H1 (cell line): ENCODE measurements at regions not wholly inside any gene's neighbourhood (a gene's known extent, or its start where the extent isn't known, plus 50 kb on each side); places are given as distances from the start of the nearest gene placed in this dataset.

Experiments
- CTCF ChIA-PET: fragments of 300-600 bp; sonication (Branson Sonifier 250); formaldehyde crosslinking; loops from one replicate; lab custom pipeline; 2021; ENCODE audit not compliant: partially characterized antibody; lab: Charles Lee
- POLR2A ChIA-PET: fragments of 300-600 bp; sonication (Branson Sonifier 250); formaldehyde crosslinking; loops from one replicate; lab custom pipeline; 2021; ENCODE audit warnings: inconsistent platforms; ENCODE audit not compliant: partially characterized antibody; lab: Charles Lee
- DNase-seq, 2 experiments: peaks; one replicate each; pipeline versions ENCODE4 v3.0.0 to v3.0.0-alpha.2; 2010 to 2022; ENCODE audit warnings: low spot score in 2 of 2, low read depth in 1 of 2, mixed read lengths in 1 of 2
- FAIRE-seq: peaks from 2 replicates; lab custom pipeline; 2011; peaks lifted over from hg19 to GRCh38; lab: Jason Lieb, UNC
- H2AFZ ChIP-seq: 2 replicates; pipeline ENCODE4 v1.8.1; 2012; ENCODE audit warnings: low read length, inconsistent platforms
- H2AK5ac ChIP-seq: 2 replicates; pipeline ENCODE4 v1.6.1; 2013; ENCODE audit warnings: low read depth, low read length
- H2BK120ac ChIP-seq: replicated peaks from 2 replicates; pipeline ENCODE3; 2013; ENCODE audit warnings: low read depth, low read length, inconsistent platforms
- H2BK12ac ChIP-seq: 2 replicates; pipeline ENCODE4 v1.6.1; 2013; ENCODE audit warnings: low read depth, low read length
- H2BK15ac ChIP-seq: 2 replicates; pipeline ENCODE4 v1.6.1; 2013; ENCODE audit warnings: low read length
- H2BK20ac ChIP-seq: 2 replicates; pipeline ENCODE4 v1.6.1; 2013; ENCODE audit warnings: low read length
- H2BK5ac ChIP-seq: 2 replicates; pipeline ENCODE4 v1.6.1; 2013; ENCODE audit warnings: low read depth, low read length
- H3K14ac ChIP-seq: 2 replicates; pipeline ENCODE4 v1.6.1; 2013; ENCODE audit warnings: inconsistent platforms; ENCODE audit not compliant: insufficient read length
- H3K18ac ChIP-seq: 2 replicates; pipeline ENCODE4 v1.6.1; 2013; ENCODE audit warnings: low read length; ENCODE audit errors: extremely low read depth
- H3K23ac ChIP-seq: 2 replicates; pipeline ENCODE4 v1.6.1; 2013; ENCODE audit warnings: inconsistent platforms; ENCODE audit not compliant: insufficient read length
- H3K23me2 ChIP-seq: 2 replicates; pipeline ENCODE4 v1.6.1; 2013; ENCODE audit warnings: low read depth, low read length
- H3K27ac ChIP-seq: 2 replicates; pipeline ENCODE4 v1.6.1; 2011; ENCODE audit warnings: low read depth, low read length, inconsistent platforms
- H3K27me3 ChIP-seq, 4 experiments: replicated peaks in 1 of 4; 1 replicate in 1 of 4; 2 replicates in 3 of 4; pipeline versions ENCODE4 v1.6.1 to v1.8.1; 2011 to 2013; ENCODE audit warnings: low read length in 3 of 4, mild to moderate bottlenecking in 3 of 4, inconsistent platforms in 2 of 4, mixed read lengths in 2 of 4, moderate library complexity in 1 of 4; ENCODE audit not compliant: control insufficient read depth in 3 of 4, insufficient read depth in 3 of 4; ENCODE audit errors: extremely low read depth in 1 of 4
- H3K36me3 ChIP-seq, 4 experiments: 2 replicates each; pipeline versions ENCODE4 v1.6.1 to v1.8.1; 2011 to 2013; ENCODE audit warnings: mild to moderate bottlenecking in 4 of 4, low read length in 3 of 4, moderate library complexity in 2 of 4, control low read depth in 1 of 4, inconsistent platforms in 1 of 4; ENCODE audit not compliant: insufficient read depth in 4 of 4, control insufficient read depth in 2 of 4
- H3K4ac ChIP-seq: replicated peaks from 2 replicates; pipeline ENCODE3; 2013; ENCODE audit warnings: low read length, low read depth, mixed read lengths, inconsistent platforms; ENCODE audit not compliant: insufficient read length
- H3K4me1 ChIP-seq, 4 experiments: replicated peaks in 1 of 4; 1 replicate in 1 of 4; 2 replicates in 3 of 4; pipeline versions ENCODE4 v1.6.1 to v1.8.1; 2011 to 2013; ENCODE audit warnings: low read length in 3 of 4, inconsistent platforms in 2 of 4, mixed read lengths in 1 of 4; ENCODE audit not compliant: insufficient read depth in 4 of 4, control insufficient read depth in 3 of 4
- H3K4me2 ChIP-seq, 2 experiments: 2 replicates each; pipeline versions ENCODE4 v1.6.1 to v1.8.1; 2011 to 2013; ENCODE audit warnings: low read depth in 2 of 2, low read length in 2 of 2, control low read depth in 1 of 2, inconsistent platforms in 1 of 2, mild to moderate bottlenecking in 1 of 2; ENCODE audit not compliant: insufficient read depth in 1 of 2
- H3K4me3 ChIP-seq, 4 experiments: fragments of 200-600, 300-600 bp in 1 of 4; sonication (generic), shearing (Covaris generic), sonication (Bioruptor Twin) in 1 of 4; 2 replicates each; pipeline versions ENCODE4 v1.5.1 to v1.8.1; 2011 to 2016; ENCODE audit warnings: low read length in 4 of 4, low read depth in 3 of 4, control low read depth in 2 of 4, inconsistent platforms in 2 of 4, mild to moderate bottlenecking in 2 of 4, mixed read lengths in 1 of 4, moderate library complexity in 1 of 4; ENCODE audit not compliant: insufficient read depth in 2 of 4; ENCODE audit errors: extremely low read depth in 1 of 4
- H3K56ac ChIP-seq: replicated peaks from 2 replicates; pipeline ENCODE3; 2013; ENCODE audit warnings: low read depth, mild to moderate bottlenecking, mixed read lengths, low read length, inconsistent platforms; ENCODE audit not compliant: insufficient read length
- H3K79me1 ChIP-seq: 2 replicates; pipeline ENCODE4 v1.6.1; 2013; ENCODE audit warnings: low read depth, low read length, control low read depth
- H3K79me2 ChIP-seq, 2 experiments: 2 replicates each; pipeline versions ENCODE4 v1.6.1 to v1.8.1; 2012 to 2013; ENCODE audit warnings: low read length in 2 of 2, mild to moderate bottlenecking in 2 of 2, inconsistent platforms in 1 of 2; ENCODE audit not compliant: insufficient read depth in 2 of 2, control insufficient read depth in 1 of 2
- H3K9ac ChIP-seq, 4 experiments: replicated peaks in 1 of 4; 1 replicate in 1 of 4; 2 replicates in 3 of 4; pipeline versions ENCODE4 v1.6.1 to v1.8.1; 2011 to 2013; ENCODE audit warnings: low read depth in 3 of 4, low read length in 3 of 4, control low read depth in 2 of 4, mild to moderate bottlenecking in 2 of 4, moderate library complexity in 2 of 4, inconsistent platforms in 1 of 4; ENCODE audit errors: extremely low read depth in 1 of 4
- H3K9me3 ChIP-seq, 2 experiments: 2 replicates each; pipeline versions ENCODE4 v1.6.1 to v1.8.1; 2012 to 2013; ENCODE audit warnings: mild to moderate bottlenecking in 2 of 2, moderate library complexity in 2 of 2, control low read depth in 1 of 2, inconsistent platforms in 1 of 2, low read depth in 1 of 2, low read length in 1 of 2, mixed read lengths in 1 of 2; ENCODE audit not compliant: insufficient read depth in 2 of 2
- H4K20me1 ChIP-seq, 2 experiments: replicated peaks in 1 of 2; 2 replicates each; pipeline versions ENCODE3 to v1.8.1; 2011 to 2013; ENCODE audit warnings: inconsistent platforms in 2 of 2, low read length in 2 of 2, mild to moderate bottlenecking in 1 of 2; ENCODE audit not compliant: insufficient read depth in 2 of 2, control insufficient read depth in 1 of 2
- H4K5ac ChIP-seq: 2 replicates; pipeline ENCODE4 v1.6.1; 2013; ENCODE audit warnings: low read length, low read depth, mixed read lengths, inconsistent platforms; ENCODE audit not compliant: insufficient read length
- H4K8ac ChIP-seq: 2 replicates; pipeline ENCODE4 v1.8.0; 2013; ENCODE audit warnings: mild to moderate bottlenecking, moderate library complexity, low read length, inconsistent platforms; ENCODE audit not compliant: insufficient read depth; ENCODE audit errors: extremely low read depth
- H4K91ac ChIP-seq: replicated peaks from 2 replicates; pipeline ENCODE3; 2013; ENCODE audit warnings: low read length, mixed read lengths, inconsistent platforms; ENCODE audit not compliant: insufficient read length
- ATF3 ChIP-seq: IDR thresholded peaks from 2 replicates; pipeline ENCODE4 v1.6.1; 2011; ENCODE audit warnings: low read depth, mild to moderate bottlenecking, low read length; ENCODE audit not compliant: insufficient read depth
- BACH1 ChIP-seq: IDR thresholded peaks from 2 replicates; pipeline ENCODE4 v1.6.1; 2012; ENCODE audit warnings: low read length, improper control_type of control experiment
- BCL11A ChIP-seq, 2 experiments: IDR thresholded peaks; one replicate each; pipeline ENCODE4 v1.6.1; 2011; ENCODE audit warnings: low read depth in 2 of 2, low read length in 2 of 2, mild to moderate bottlenecking in 2 of 2
- CBX5 ChIP-seq: fragments of 300-800, 300-1000 bp; sonication (generic); IDR thresholded peaks from 2 replicates; pipeline ENCODE4 v1.7.1; 2016; ENCODE audit warnings: antibody characterized with exemption, low read length, low read depth
- CHD2 ChIP-seq: IDR thresholded peaks from 2 replicates; pipeline ENCODE4 v1.6.1; 2012; ENCODE audit warnings: low read length, improper control_type of control experiment
- EGR1 ChIP-seq: IDR thresholded peaks from 2 replicates; pipeline ENCODE4 v1.6.1; 2011; ENCODE audit warnings: low read depth, low read length, borderline replicate concordance
- GABPA ChIP-seq: IDR thresholded peaks from 2 replicates; pipeline ENCODE4 v1.6.1; 2011; ENCODE audit warnings: mild to moderate bottlenecking, low read length, moderate library complexity, borderline replicate concordance; ENCODE audit not compliant: insufficient read depth
- KDM1A ChIP-seq: fragments of 200-600, 300-600 bp; sonication (generic); IDR thresholded peaks from 2 replicates; pipeline ENCODE4 v1.7.1; 2016; ENCODE audit warnings: mild to moderate bottlenecking, low read length, borderline replicate concordance
- POLR2A ChIP-seq, 2 experiments: IDR thresholded peaks; 1 replicate in 1 of 2; 2 replicates in 1 of 2; pipeline ENCODE4 v1.6.1; 2011; ENCODE audit warnings: low read depth in 2 of 2, low read length in 2 of 2, mild to moderate bottlenecking in 2 of 2; ENCODE audit errors: control extremely low read depth in 1 of 2
- RBBP5 ChIP-seq: IDR thresholded peaks from 2 replicates; pipeline ENCODE4 v1.7.1; 2012; ENCODE audit warnings: low read depth, mild to moderate bottlenecking, inconsistent platforms, low read length, moderate library complexity, borderline replicate concordance
- SP2 ChIP-seq: IDR thresholded peaks from 2 replicates; pipeline ENCODE4 v1.6.1; 2012; ENCODE audit warnings: mild to moderate bottlenecking, low read length, inconsistent platforms
- TCF12 ChIP-seq: IDR thresholded peaks from 2 replicates; pipeline ENCODE4 v1.6.1; 2011; ENCODE audit warnings: low read depth, mild to moderate bottlenecking, low read length
- YY1 ChIP-seq: IDR thresholded peaks from 2 replicates; pipeline ENCODE4 v1.6.1; 2011; ENCODE audit warnings: low read depth, mild to moderate bottlenecking, low read length
- ZNF274 ChIP-seq: IDR thresholded peaks from 2 replicates; pipeline ENCODE4 v1.7.0; 2012; ENCODE audit warnings: low read length, borderline replicate concordance; ENCODE audit errors: extremely low read depth

DNA sequence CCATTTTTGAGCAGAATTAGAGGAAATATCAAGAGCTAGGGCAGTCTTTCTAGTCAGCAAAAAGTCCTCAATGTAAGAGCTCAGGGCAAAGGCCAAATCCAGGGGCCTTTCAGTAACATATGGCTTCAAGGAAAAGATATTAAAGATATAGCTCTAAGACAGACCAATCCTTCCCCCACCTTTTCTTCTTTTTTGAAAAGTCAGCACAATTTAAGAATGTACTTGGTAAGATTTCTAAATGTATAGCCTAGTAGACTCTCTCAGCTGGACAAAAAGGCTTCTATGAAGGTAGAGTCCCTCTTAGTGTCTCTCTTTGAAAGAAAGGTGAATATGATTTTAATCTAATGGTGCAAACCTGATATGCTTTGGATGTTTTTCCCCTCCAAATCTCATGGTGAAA, 515.7 kb downstream of the VRK1 start:
- CTCF ChIA-PET, result interaction anchor here (1.1 to 3.8 kb wide), 2 partner anchors 14 to 111 kb away, joined by 3 to 14 read pairs; no protein-coding TSS in a partner anchor
- FAIRE-seq, result no peak

More for the DNA sequence above, 515.7 kb downstream of the VRK1 start:
- H2BK15ac ChIP-seq, result no peak overlapping the region
- no peak overlapping the region for H3K18ac ChIP-seq
- no peaks in the 10 kb centered on the region for H3K23me2 ChIP-seq
- no peak overlapping the region for H2AFZ ChIP-seq
- no peaks in the 10 kb centered on the region for H3K79me2 ChIP-seq
- no peak overlapping the region for H3K4me2 ChIP-seq
- H3K27ac ChIP-seq, result no peak overlapping the region
- no peak overlapping the region for H2BK120ac ChIP-seq
- H4K91ac ChIP-seq, result no peak overlapping the region
- no peak overlapping the region for H3K23ac ChIP-seq
- no peak overlapping the region for H3K9ac ChIP-seq
- no peak overlapping the region for H2BK12ac ChIP-seq
- H3K36me3 ChIP-seq, result no peaks in the 10 kb centered on the region
- no peak for DNase-seq
- H2BK5ac ChIP-seq, result no peak overlapping the region
- no peaks in the 10 kb centered on the region for H3K4me1 ChIP-seq
- no peak overlapping the region for H2AK5ac ChIP-seq
- POLR2A ChIA-PET, result no interaction called here
- H2BK20ac ChIP-seq, result no peak overlapping the region
- H3K27me3 ChIP-seq, result no peaks in the 10 kb centered on the region
- H3K79me1 ChIP-seq, result no peaks in the 10 kb centered on the region
- no peak overlapping the region for H4K8ac ChIP-seq
- H3K9me3 ChIP-seq, result peaks cover 6 to 7% of the 10 kb centered on the region in 2 experiments; a peak in 3 of 4 replicates
- H3K4me3 ChIP-seq, result no peak overlapping the region
- H3K56ac ChIP-seq, result no peak overlapping the region
- no peak overlapping the region for H3K14ac ChIP-seq
- no peak overlapping the region for H4K5ac ChIP-seq
- H3K4ac ChIP-seq, result no peak overlapping the region
- no peak for TF ChIP-seq GABPA
- TF ChIP-seq ZNF274, result no peak
- TF ChIP-seq TCF12, result no peak
- TF ChIP-seq EGR1, result no peak
- no peak for TF ChIP-seq YY1
- no peak for TF ChIP-seq ATF3
- no peak for TF ChIP-seq POLR2A (IDR thresholded peaks at IDR 0.05; ENCODE audit: control extremely low read depth in 1 of 2, low read depth in 2 of 2, low read length in 2 of 2)
- no peak for TF ChIP-seq CBX5
- TF ChIP-seq BCL11A (IDR thresholded peaks at IDR 0.05; ENCODE audit: low read depth in 2 of 2, low read length in 2 of 2), result no peak
- TF ChIP-seq BACH1, result no peak
- TF ChIP-seq SP2, result no peak
- no peak for TF ChIP-seq RBBP5
- no peak for TF ChIP-seq KDM1A
- no peak for TF ChIP-seq CHD2
- H4K20me1 ChIP-seq, result no peaks in the 10 kb centered on the region
